ENCODE measurements at regions not wholly inside any gene's neighbourhood (a gene's known extent, or its start where the extent isn't known, plus 50 kb on each side); places are given as distances from the start of the nearest gene placed in this dataset.

DNA sequence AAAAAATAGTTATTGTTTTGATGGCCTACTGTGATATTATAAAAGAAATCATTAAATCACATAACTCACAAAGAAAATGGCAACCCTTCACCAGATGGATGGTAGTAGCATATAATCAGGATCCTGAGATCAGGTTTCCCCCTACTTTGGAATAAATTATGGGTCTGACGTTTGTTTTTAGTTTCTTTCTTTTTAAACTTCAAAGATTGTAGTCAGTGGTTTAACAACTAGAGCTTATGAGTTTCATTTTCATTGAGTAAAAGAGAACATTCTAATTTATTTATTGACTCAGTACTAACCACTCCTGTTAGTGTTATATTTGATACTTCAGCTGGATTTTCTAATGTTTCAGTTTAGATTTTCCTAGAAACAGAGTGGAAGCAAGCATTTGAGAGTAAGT lies 218.0 kb upstream of the PCSK5 start:
- WGBS, 2 experiments (ENCODE audit: extremely low coverage in 2 of 2, insufficient read length in 1 of 2), result no CpG with 5 or more reads among the region's 1 CpG
- no peak overlapping the region for H3K9ac ChIP-seq (ENCODE audit: low read depth, low read length)
- no peak overlapping the region for H4K5ac ChIP-seq (ENCODE audit: low read depth, low read length)
- no peaks in the 10 kb centered on the region for H3K27me3 ChIP-seq (ENCODE audit: control insufficient read depth, insufficient read depth, low read length)
- no peaks in the 10 kb centered on the region for H3K4me1 ChIP-seq (ENCODE audit: control insufficient read depth, insufficient read depth, low read length)
- no peak overlapping the region for H4K8ac ChIP-seq (ENCODE audit: low read depth in 2 of 2, low read length in 2 of 2)
- H3K9me1 ChIP-seq (ENCODE audit: insufficient read depth, low read length), result no peaks in the 10 kb centered on the region
- no peak overlapping the region for H2AFZ ChIP-seq (replicated peaks; ENCODE audit: low read length, poor library complexity)
- no peaks in the 10 kb centered on the region for H3K36me3 ChIP-seq (ENCODE audit: control insufficient read depth, insufficient read depth, low read length)
- H3K14ac ChIP-seq (replicated peaks; ENCODE audit: low read depth, low read length), result no peak overlapping the region
- CTCF ChIA-PET, result no interaction called here
- intact Hi-C loops (cut with micrococcal nuclease) (no loop called here), dilution Hi-C loops (cut with HindIII; ENCODE audit: low sequenced_read_pairs, unreplicated experiment) (no loop called here), in situ Hi-C loops (cut with MboI; ENCODE audit: low sequenced_read_pairs) (no loop called here)
- ATAC-seq (ENCODE audit: low read depth), result no peak
- H3K27ac ChIP-seq (ENCODE audit: insufficient read depth, low read length), result no peak overlapping the region
- BruUV-seq (replicated peaks), result no TSS peak
- H2BK20ac ChIP-seq (ENCODE audit: low read depth, low read length), result no peak overlapping the region
- POLR2A ChIA-PET (ENCODE audit: unreplicated experiment), result no interaction called here
- H3K4me3 ChIP-seq (ENCODE audit: insufficient read depth, low read depth, low read length), result no peak overlapping the region
- no peak for DNase-seq
- no peaks in the 10 kb centered on the region for H4K20me1 ChIP-seq (ENCODE audit: insufficient read depth, low read length)
- H2BK120ac ChIP-seq (ENCODE audit: low read depth, low read length), result no peak overlapping the region
- no peak overlapping the region for H3K4ac ChIP-seq (ENCODE audit: low read depth, low read length)
- no peak overlapping the region for H3K4me2 ChIP-seq (ENCODE audit: low read depth, low read length)
- H2BK15ac ChIP-seq (ENCODE audit: low read depth, low read length), result no peak overlapping the region
- H3K79me1 ChIP-seq (ENCODE audit: low read depth in 1 of 2, low read length in 2 of 2), result no peaks in the 10 kb centered on the region
- H4K91ac ChIP-seq (ENCODE audit: insufficient read depth, low read depth, low read length), result no peak overlapping the region
- TF ChIP-seq NFE2L2 (IDR thresholded peaks at IDR 0.05; ENCODE audit: low read depth, low read length) (no peak), FOS (IDR thresholded peaks at IDR 0.05; ENCODE audit: low read depth, low read length) (no peak), MXI1 (IDR thresholded peaks at IDR 0.05; ENCODE audit: borderline replicate concordance, low read depth, low read length) (no peak)
- H3K9me3 ChIP-seq (ENCODE audit: control insufficient read depth, insufficient read depth, low read length), result no peaks in the 10 kb centered on the region
- no peak overlapping the region for H3K18ac ChIP-seq (ENCODE audit: low read depth, low read length)
- no peak overlapping the region for H3K23ac ChIP-seq (ENCODE audit: low read depth, low read length)
- no peak overlapping the region for H2AK5ac ChIP-seq (ENCODE audit: low read depth, low read length)
- H2AK9ac ChIP-seq (replicated peaks; ENCODE audit: low read depth, low read length, poor library complexity), result no peak overlapping the region
- H2BK5ac ChIP-seq (ENCODE audit: low read depth, low read length, poor library complexity, severe bottlenecking), result no peak overlapping the region
- H3K56ac ChIP-seq (ENCODE audit: extremely low read depth, insufficient read depth, low read length), result no peak overlapping the region
